HEK293 (cell line): ENCODE measurements at regions not wholly inside any gene's neighbourhood (a gene's known extent, or its start where the extent isn't known, plus 50 kb on each side); places are given as distances from the start of the nearest gene placed in this dataset.

Experiments used
- CTCF ChIA-PET: fragments of 350-600 bp; formaldehyde crosslinking; extraction: SDS; loops from one replicate; lab custom pipeline; 2021; ENCODE audit warnings: antibody characterized with exemption; lab: Yijun Ruan, JAX
- POLR2A ChIA-PET: fragments of 300-600 bp; formaldehyde crosslinking; extraction: SDS; loops from one replicate; lab custom pipeline; 2020; ENCODE audit warnings: antibody characterized with exemption, inconsistent platforms; lab: Yijun Ruan, JAX
- H3K27ac ChIP-seq: fragments of 200-500 bp; sonication (Bioruptor generic); 2 replicates; pipeline ENCODE4 v1.5.1; 2014; ENCODE audit warnings: low read depth, low read length, control low read depth, inconsistent platforms; ENCODE audit errors: extremely low read depth
- H3K36me3 ChIP-seq, 2 experiments: fragments of 200-500 bp in 1 of 2; sonication (Bioruptor generic) in 1 of 2; 1 replicate in 1 of 2; 2 replicates in 1 of 2; pipeline ENCODE4 v1.5.1; 2014 to 2017; ENCODE audit warnings: inconsistent platforms in 2 of 2, low read length in 2 of 2; ENCODE audit not compliant: control insufficient read depth in 2 of 2, insufficient read depth in 1 of 2
- H3K4me1 ChIP-seq: fragments of 200-500 bp; sonication (Bioruptor generic); 2 replicates; pipeline ENCODE4 v1.5.1; 2014; ENCODE audit warnings: mild to moderate bottlenecking, low read length, inconsistent platforms; ENCODE audit not compliant: control insufficient read depth, insufficient read depth
- H3K4me3 ChIP-seq: 2 replicates; pipeline ENCODE4 v1.5.1; 2011; ENCODE audit warnings: low read depth, mild to moderate bottlenecking, control low read depth, low read length, moderate library complexity
- H3K9me3 ChIP-seq: fragments of 200-500 bp; sonication (Bioruptor generic); 2 replicates; pipeline ENCODE4 v1.5.1; 2014; ENCODE audit warnings: low read depth, low read length, inconsistent platforms; ENCODE audit not compliant: control insufficient read depth, insufficient read depth
- BCL11A ChIP-seq: fragments of 450-650 bp; formaldehyde crosslinking; IDR thresholded peaks from 2 replicates; pipeline ENCODE4 v1.5.1; 2016; ENCODE audit warnings: low read depth, missing biosample characterization, missing genetic modification characterization
- KLF10 ChIP-seq: fragments of 450-650 bp; IDR thresholded peaks from 2 replicates; pipeline ENCODE4 v1.5.1; 2018; ENCODE audit warnings: missing biosample characterization, mild to moderate bottlenecking, missing genetic modification characterization
- KLF8 ChIP-seq: fragments of 450-650 bp; formaldehyde crosslinking; IDR thresholded peaks from 2 replicates; pipeline ENCODE4 v1.5.1; 2016; ENCODE audit warnings: missing biosample characterization, missing genetic modification characterization
- OSR2 ChIP-seq: fragments of 450-650 bp; formaldehyde crosslinking; IDR thresholded peaks from 2 replicates; pipeline ENCODE4 v1.5.1; 2016; ENCODE audit warnings: missing biosample characterization, missing genetic modification characterization
- TRIM28 ChIP-seq: IDR thresholded peaks from 2 replicates; pipeline ENCODE4 v1.6.1; 2011; ENCODE audit warnings: low read length, control low read depth, borderline replicate concordance
- ZNF157 ChIP-seq: fragments of 450-650 bp; formaldehyde crosslinking; IDR thresholded peaks from 2 replicates; pipeline ENCODE4 v1.5.1; 2016; ENCODE audit warnings: missing biosample characterization, missing genetic modification characterization
- ZNF19 ChIP-seq: fragments of 450-650 bp; formaldehyde crosslinking; IDR thresholded peaks from 2 replicates; pipeline ENCODE4; 2016; ENCODE audit warnings: missing biosample characterization, missing genetic modification characterization, low read depth
- ZNF214 ChIP-seq: fragments of 450-650 bp; formaldehyde crosslinking; IDR thresholded peaks from 2 replicates; pipeline ENCODE4 v1.5.1; 2017; ENCODE audit warnings: missing biosample characterization, mild to moderate bottlenecking, missing genetic modification characterization, borderline replicate concordance
- ZNF248 ChIP-seq: fragments of 450-650 bp; formaldehyde crosslinking; IDR thresholded peaks from 2 replicates; pipeline ENCODE4 v1.5.1; 2017; ENCODE audit warnings: missing biosample characterization, missing genetic modification characterization
- ZNF354C ChIP-seq: fragments of 450-650 bp; formaldehyde crosslinking; IDR thresholded peaks from 2 replicates; pipeline ENCODE4 v1.5.1; 2016; ENCODE audit warnings: missing biosample characterization, missing genetic modification characterization, low read depth, borderline replicate concordance
- ZNF426 ChIP-seq: fragments of 450-650 bp; formaldehyde crosslinking; IDR thresholded peaks from 2 replicates; pipeline ENCODE4 v1.5.1; 2017; ENCODE audit warnings: missing biosample characterization, missing genetic modification characterization, mild to moderate bottlenecking, inconsistent platforms, moderate library complexity
- ZNF555 ChIP-seq: fragments of 450-650 bp; formaldehyde crosslinking; conservative IDR thresholded peaks from 2 replicates; pipeline ENCODE4 v1.5.1; 2017; ENCODE audit warnings: missing biosample characterization, mild to moderate bottlenecking, missing genetic modification characterization, inconsistent platforms
- ZNF621 ChIP-seq: fragments of 450-650 bp; formaldehyde crosslinking; IDR thresholded peaks from 2 replicates; pipeline ENCODE4 v1.5.1; 2017; ENCODE audit warnings: missing biosample characterization, missing genetic modification characterization
- ZNF626 ChIP-seq: fragments of 450-650 bp; sonication (Bioruptor Pico); formaldehyde crosslinking; IDR thresholded peaks from 2 replicates; pipeline ENCODE4 v1.5.1; 2018; ENCODE audit warnings: missing biosample characterization, missing genetic modification characterization, inconsistent platforms
- ZNF629 ChIP-seq: fragments of 450-650 bp; formaldehyde crosslinking; IDR thresholded peaks from 2 replicates; pipeline ENCODE4 v1.5.1; 2017; ENCODE audit warnings: missing biosample characterization, missing genetic modification characterization
- TF ChIP-seq, protein P1 (sequence below): fragments of 450-650 bp; formaldehyde crosslinking; IDR thresholded peaks from 2 replicates; pipeline ENCODE4 v1.5.1; 2016; ENCODE audit warnings: missing biosample characterization, missing genetic modification characterization
- TF ChIP-seq, protein P2 (sequence below): fragments of 450-650 bp; formaldehyde crosslinking; IDR thresholded peaks from 2 replicates; pipeline ENCODE4 v1.5.1; 2016; ENCODE audit warnings: missing biosample characterization, missing genetic modification characterization
- TF ChIP-seq, protein P3 (sequence below): fragments of 450-650 bp; formaldehyde crosslinking; IDR thresholded peaks from 2 replicates; pipeline ENCODE4 v1.5.0; 2017; ENCODE audit warnings: missing biosample characterization, missing genetic modification characterization, borderline replicate concordance
- TF ChIP-seq, protein P4 (sequence below): fragments of 450-650 bp; formaldehyde crosslinking; IDR thresholded peaks from 2 replicates; pipeline ENCODE4 v1.5.1; 2016; ENCODE audit warnings: missing biosample characterization, missing genetic modification characterization

DNA sequence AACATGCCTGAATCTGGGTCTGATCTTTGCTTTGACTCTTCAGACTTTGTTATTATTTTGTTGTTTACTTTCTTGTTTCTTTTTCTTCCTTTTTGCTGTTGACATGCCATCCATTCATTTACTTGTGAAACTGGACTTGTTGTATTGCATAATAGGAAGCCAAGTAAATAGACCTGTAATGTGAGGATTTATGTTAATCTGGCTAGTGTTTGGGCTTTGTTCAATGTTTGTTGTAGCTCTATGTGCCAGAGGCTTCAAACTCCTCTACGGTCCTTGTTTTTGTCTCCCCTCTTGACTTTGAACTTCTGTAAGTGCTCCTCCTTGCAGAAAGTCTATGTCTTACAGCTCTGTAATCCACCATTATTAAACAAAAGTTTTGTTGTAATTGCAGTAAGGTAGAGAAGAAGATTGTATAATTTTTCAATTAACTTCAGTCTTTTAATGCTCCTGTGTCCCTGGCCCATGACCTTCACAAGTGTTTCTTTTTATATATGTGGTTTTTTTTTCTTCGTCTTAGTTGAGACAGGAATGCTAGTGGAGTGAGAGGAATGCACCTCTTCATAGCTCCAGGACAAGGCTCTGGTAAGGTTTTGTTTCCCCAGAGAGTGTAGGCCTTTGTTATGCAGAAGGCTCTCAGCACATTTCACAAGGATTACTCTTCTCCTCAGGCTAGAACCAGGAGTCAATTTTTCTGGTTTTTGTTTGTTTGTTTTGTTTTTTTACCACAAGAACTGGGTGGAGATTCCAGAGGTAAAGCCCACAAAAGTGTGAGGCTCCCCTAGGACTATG is 1061.8 kb upstream of the CITED2 start (continued):
- TF ChIP-seq, protein P1, sequence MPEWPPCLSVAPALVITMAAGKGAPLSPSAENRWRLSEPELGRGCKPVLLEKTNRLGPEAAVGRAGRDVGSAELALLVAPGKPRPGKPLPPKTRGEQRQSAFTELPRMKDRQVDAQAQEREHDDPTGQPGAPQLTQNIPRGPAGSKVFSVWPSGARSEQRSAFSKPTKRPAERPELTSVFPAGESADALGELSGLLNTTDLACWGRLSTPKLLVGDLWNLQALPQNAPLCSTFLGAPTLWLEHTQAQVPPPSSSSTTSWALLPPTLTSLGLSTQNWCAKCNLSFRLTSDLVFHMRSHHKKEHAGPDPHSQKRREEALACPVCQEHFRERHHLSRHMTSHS, result no peak
- no peak for TF ChIP-seq ZNF354C
- TF ChIP-seq ZNF621 (tag by site-specific recombination), result no peak
- TF ChIP-seq ZNF248, result no peak
- no peak for TF ChIP-seq ZNF629 (tag by site-specific recombination)
- no peak for TF ChIP-seq OSR2 (tag by site-specific recombination)
- TF ChIP-seq KLF10 (tag by site-specific recombination), result no peak
- TF ChIP-seq TRIM28, result no peak
- no peak for TF ChIP-seq ZNF214 (tag by site-specific recombination)
- TF ChIP-seq, protein P2, sequence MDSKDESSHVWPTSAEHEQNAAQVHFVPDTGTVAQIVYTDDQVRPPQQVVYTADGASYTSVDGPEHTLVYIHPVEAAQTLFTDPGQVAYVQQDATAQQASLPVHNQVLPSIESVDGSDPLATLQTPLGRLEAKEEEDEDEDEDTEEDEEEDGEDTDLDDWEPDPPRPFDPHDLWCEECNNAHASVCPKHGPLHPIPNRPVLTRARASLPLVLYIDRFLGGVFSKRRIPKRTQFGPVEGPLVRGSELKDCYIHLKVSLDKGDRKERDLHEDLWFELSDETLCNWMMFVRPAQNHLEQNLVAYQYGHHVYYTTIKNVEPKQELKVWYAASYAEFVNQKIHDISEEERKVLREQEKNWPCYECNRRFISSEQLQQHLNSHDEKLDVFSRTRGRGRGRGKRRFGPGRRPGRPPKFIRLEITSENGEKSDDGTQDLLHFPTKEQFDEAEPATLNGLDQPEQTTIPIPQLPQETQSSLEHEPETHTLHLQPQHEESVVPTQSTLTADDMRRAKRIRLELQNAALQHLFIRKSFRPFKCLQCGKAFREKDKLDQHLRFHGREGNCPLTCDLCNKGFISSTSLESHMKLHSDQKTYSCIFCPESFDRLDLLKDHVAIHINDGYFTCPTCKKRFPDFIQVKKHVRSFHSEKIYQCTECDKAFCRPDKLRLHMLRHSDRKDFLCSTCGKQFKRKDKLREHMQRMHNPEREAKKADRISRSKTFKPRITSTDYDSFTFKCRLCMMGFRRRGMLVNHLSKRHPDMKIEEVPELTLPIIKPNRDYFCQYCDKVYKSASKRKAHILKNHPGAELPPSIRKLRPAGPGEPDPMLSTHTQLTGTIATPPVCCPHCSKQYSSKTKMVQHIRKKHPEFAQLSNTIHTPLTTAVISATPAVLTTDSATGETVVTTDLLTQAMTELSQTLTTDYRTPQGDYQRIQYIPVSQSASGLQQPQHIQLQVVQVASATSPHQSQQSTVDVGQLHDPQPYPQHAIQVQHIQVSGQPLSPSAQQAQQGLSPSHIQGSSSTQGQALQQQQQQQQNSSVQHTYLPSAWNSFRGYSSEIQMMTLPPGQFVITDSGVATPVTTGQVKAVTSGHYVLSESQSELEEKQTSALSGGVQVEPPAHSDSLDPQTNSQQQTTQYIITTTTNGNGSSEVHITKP, result no peak

DNA sequence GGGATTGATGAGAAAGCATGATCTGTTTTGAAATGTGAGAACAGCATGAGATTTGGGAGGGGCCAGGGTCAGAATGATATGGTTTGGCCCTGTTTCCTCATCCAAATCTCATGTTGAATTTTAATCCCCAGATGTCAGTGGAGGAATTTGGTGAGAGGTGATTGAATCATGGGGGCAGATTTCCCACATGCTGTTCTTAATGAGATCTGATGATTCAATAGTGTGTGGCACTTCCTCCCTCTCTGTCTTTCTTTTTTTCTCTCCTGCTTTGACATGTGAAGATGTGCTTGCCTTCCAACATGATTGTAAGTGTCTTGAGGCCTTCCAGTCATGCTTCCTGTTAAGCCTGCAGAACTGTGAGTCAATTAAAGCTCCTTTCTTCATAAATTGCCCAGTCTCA is 1060.3 kb upstream of the CITED2 start:
- POLR2A ChIA-PET, result no interaction called here
- CTCF ChIA-PET, result interaction anchor here (0.7 kb wide), 1 partner anchor 84 kb away, joined by 3 read pairs; no protein-coding TSS in a partner anchor
- Histone ChIP-seq H3K4me1 (no peaks in the 10 kb centered on the region), H3K4me3 (no peak overlapping the region), H3K27ac (no peak overlapping the region), H3K9me3 (no peaks in the 10 kb centered on the region), H3K36me3 (no peaks in the 10 kb centered on the region)
- TF ChIP-seq ZNF626 (tag by site-specific recombination) (no peak), ZNF426 (tag by site-specific recombination) (no peak), BCL11A (tag by site-specific recombination) (no peak), ZNF157 (no peak), KLF8 (tag by site-specific recombination) (no peak), ZNF555 (tag by site-specific recombination) (no peak), ZNF19 (tag by site-specific recombination) (no peak)
- TF ChIP-seq, protein P3, sequence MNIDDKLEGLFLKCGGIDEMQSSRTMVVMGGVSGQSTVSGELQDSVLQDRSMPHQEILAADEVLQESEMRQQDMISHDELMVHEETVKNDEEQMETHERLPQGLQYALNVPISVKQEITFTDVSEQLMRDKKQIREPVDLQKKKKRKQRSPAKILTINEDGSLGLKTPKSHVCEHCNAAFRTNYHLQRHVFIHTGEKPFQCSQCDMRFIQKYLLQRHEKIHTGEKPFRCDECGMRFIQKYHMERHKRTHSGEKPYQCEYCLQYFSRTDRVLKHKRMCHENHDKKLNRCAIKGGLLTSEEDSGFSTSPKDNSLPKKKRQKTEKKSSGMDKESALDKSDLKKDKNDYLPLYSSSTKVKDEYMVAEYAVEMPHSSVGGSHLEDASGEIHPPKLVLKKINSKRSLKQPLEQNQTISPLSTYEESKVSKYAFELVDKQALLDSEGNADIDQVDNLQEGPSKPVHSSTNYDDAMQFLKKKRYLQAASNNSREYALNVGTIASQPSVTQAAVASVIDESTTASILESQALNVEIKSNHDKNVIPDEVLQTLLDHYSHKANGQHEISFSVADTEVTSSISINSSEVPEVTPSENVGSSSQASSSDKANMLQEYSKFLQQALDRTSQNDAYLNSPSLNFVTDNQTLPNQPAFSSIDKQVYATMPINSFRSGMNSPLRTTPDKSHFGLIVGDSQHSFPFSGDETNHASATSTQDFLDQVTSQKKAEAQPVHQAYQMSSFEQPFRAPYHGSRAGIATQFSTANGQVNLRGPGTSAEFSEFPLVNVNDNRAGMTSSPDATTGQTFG (tag by site-specific recombination), result no peak
- TF ChIP-seq, protein P4, sequence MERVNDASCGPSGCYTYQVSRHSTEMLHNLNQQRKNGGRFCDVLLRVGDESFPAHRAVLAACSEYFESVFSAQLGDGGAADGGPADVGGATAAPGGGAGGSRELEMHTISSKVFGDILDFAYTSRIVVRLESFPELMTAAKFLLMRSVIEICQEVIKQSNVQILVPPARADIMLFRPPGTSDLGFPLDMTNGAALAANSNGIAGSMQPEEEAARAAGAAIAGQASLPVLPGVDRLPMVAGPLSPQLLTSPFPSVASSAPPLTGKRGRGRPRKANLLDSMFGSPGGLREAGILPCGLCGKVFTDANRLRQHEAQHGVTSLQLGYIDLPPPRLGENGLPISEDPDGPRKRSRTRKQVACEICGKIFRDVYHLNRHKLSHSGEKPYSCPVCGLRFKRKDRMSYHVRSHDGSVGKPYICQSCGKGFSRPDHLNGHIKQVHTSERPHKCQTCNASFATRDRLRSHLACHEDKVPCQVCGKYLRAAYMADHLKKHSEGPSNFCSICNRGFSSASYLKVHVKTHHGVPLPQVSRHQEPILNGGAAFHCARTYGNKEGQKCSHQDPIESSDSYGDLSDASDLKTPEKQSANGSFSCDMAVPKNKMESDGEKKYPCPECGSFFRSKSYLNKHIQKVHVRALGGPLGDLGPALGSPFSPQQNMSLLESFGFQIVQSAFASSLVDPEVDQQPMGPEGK (tag by site-specific recombination), result no peak
